ENCODE measurements at regions not wholly inside any gene's neighbourhood (a gene's known extent, or its start where the extent isn't known, plus 50 kb on each side); places are given as distances from the start of the nearest gene placed in this dataset.

GRCh38 chr11:15580056-15580774 is 465.5 kb downstream of the INSC start:
- TF ChIP-seq CTCF (IDR thresholded peaks at IDR 0.05 in 2 of 3, conservative IDR thresholded peaks at IDR 0.05 in 1 of 3; ENCODE audit: insufficient read depth in 2 of 3, low read depth in 1 of 3, low read length in 3 of 3), result no peak
- no peak for TF ChIP-seq RAD21 (CRISPR knock-in tag; conservative IDR thresholded peaks at IDR 0.05 in 1 of 2, IDR thresholded peaks at IDR 0.05 in 1 of 2)
- TF ChIP-seq RBM15 (IDR thresholded peaks at IDR 0.05; ENCODE audit: insufficient read depth, low read length), result no peak
- no peak for TF ChIP-seq MCM2 (IDR thresholded peaks at IDR 0.05; ENCODE audit: low read depth)
- TF ChIP-seq SIN3A (IDR thresholded peaks at IDR 0.05; ENCODE audit: borderline replicate concordance in 2 of 2, control insufficient read depth in 1 of 2, low read depth in 2 of 2, low read length in 2 of 2), result no peak
- no peak for TF ChIP-seq NUFIP1 (IDR thresholded peaks at IDR 0.05; ENCODE audit: partially characterized antibody)
- 0 out of 2 replicates have a peak, but pooled peaks have one; percentile 33 for TF ChIP-seq POLR2AphosphoS5 (IDR thresholded peaks at IDR 0.05; ENCODE audit: control insufficient read depth, insufficient read depth, low read depth, low read length)
- no peak for TF ChIP-seq SMC3 (conservative IDR thresholded peaks at IDR 0.05; ENCODE audit: insufficient read depth, low read depth, low read length)
- no peak for TF ChIP-seq USF1 (CRISPR knock-in tag; IDR thresholded peaks at IDR 0.05)
- no peak for TF ChIP-seq SNAPC5 (CRISPR knock-in tag; IDR thresholded peaks at IDR 0.05)
- peak; percentile 73 for TF ChIP-seq SMARCA4 (IDR thresholded peaks at IDR 0.05)
- no peak for TF ChIP-seq HDAC1 (IDR thresholded peaks at IDR 0.05)
- TF ChIP-seq POLR2A (conservative IDR thresholded peaks at IDR 0.05), result no peak
